Sigmoid colon (tissue), 4 donors: ENCODE measurements at regions not wholly inside any gene's neighbourhood (a gene's known extent, or its start where the extent isn't known, plus 50 kb on each side); places are given as distances from the start of the nearest gene placed in this dataset.

ENCODE experiments used
- POLR2A ChIP-seq, 2 donors: fragments of 450-650 bp; IDR thresholded peaks; one replicate each; pipeline ENCODE4 v1.6.1; 2016; ENCODE audit warnings: antibody characterized with exemption in 2 of 2, mild to moderate bottlenecking in 2 of 2, moderate library complexity in 2 of 2
- POLR2AphosphoS5 ChIP-seq, 4 donors: sonication (generic); formaldehyde crosslinking; IDR thresholded peaks; one replicate each; pipeline ENCODE4 v1.6.1; 2017; ENCODE audit warnings: antibody characterized with exemption in 4 of 4
- TF ChIP-seq, protein P1 (sequence below), 4 experiments: fragments of 450-650 bp in 3 of 4; fragments of 200-600 bp in 1 of 4; IDR thresholded peaks; one replicate each; pipeline ENCODE4 v1.5.1; 2016 to 2019; ENCODE audit warnings: antibody characterized with exemption in 4 of 4, mild to moderate bottlenecking in 3 of 4, moderate library complexity in 2 of 4

DNA sequence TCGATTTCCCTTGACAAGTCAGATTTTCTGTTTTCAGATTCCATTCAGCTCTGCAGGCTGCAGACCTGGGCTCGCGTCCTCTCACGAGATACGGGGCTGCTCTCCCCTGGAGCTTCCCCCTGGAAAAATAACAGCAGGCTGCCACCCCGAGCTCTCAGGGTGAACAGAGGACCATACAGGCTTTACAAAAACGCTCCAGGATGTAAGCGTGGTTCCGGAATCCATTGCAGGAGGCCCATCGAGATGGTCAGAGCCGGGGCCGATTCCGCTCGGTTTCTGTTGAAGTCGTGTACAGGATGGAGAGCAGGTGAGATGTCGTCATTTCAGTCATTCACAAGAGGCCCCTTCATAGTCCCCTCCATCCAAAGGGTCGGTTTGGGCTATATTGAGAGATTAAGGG is 297.7 kb upstream of the IRX4 start:
- TF ChIP-seq POLR2AphosphoS5 (IDR thresholded peaks at IDR 0.05) (no peak), POLR2A (IDR thresholded peaks at IDR 0.05) (no peak)
- TF ChIP-seq, protein P1, sequence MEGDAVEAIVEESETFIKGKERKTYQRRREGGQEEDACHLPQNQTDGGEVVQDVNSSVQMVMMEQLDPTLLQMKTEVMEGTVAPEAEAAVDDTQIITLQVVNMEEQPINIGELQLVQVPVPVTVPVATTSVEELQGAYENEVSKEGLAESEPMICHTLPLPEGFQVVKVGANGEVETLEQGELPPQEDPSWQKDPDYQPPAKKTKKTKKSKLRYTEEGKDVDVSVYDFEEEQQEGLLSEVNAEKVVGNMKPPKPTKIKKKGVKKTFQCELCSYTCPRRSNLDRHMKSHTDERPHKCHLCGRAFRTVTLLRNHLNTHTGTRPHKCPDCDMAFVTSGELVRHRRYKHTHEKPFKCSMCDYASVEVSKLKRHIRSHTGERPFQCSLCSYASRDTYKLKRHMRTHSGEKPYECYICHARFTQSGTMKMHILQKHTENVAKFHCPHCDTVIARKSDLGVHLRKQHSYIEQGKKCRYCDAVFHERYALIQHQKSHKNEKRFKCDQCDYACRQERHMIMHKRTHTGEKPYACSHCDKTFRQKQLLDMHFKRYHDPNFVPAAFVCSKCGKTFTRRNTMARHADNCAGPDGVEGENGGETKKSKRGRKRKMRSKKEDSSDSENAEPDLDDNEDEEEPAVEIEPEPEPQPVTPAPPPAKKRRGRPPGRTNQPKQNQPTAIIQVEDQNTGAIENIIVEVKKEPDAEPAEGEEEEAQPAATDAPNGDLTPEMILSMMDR (IDR thresholded peaks at IDR 0.05), result no peak
